WTC11 (cell line): ENCODE measurements at regions not wholly inside any gene's neighbourhood (a gene's known extent, or its start where the extent isn't known, plus 50 kb on each side); places are given as distances from the start of the nearest gene placed in this dataset.

Experiments used
- ATAC-seq: fragments of 200-7000 bp; cut with Tn5 transposase; 2 replicates; pipeline ENCODE4 v1.10.0; 2021; ENCODE audit warnings: mild to moderate bottlenecking, moderate library complexity
- CTCF ChIA-PET: fragments of 300-600 bp; sonication (Branson Sonifier 250); formaldehyde crosslinking; loops from one replicate; lab custom pipeline; 2021; ENCODE audit warnings: antibody characterized with exemption; lab: Charles Lee
- POLR2A ChIA-PET: fragments of 350-600 bp; sonication (Branson Sonifier 250); formaldehyde crosslinking; loops from one replicate; lab custom pipeline; 2021; ENCODE audit warnings: antibody characterized with exemption; lab: Charles Lee
- DNase-seq: peaks from one replicate; pipeline ENCODE4 v3.0.0; 2021; ENCODE audit warnings: low spot score
- H3K27ac Mint-ChIP-seq: 2 replicates; pipeline ENCODE4 v1.8.0; 2021; ENCODE audit warnings: mixed read lengths
- H3K27me3 Mint-ChIP-seq: 2 replicates; pipeline ENCODE4 v1.8.0; 2021; ENCODE audit warnings: low read depth, mild to moderate bottlenecking, moderate library complexity, mixed read lengths
- H3K36me3 Mint-ChIP-seq: 2 replicates; pipeline ENCODE4 v1.8.0; 2021; ENCODE audit warnings: mixed read lengths
- H3K4me1 Mint-ChIP-seq: 2 replicates; pipeline ENCODE4 v1.8.0; 2022; ENCODE audit warnings: mixed read lengths
- H3K4me3 Mint-ChIP-seq: 2 replicates; pipeline ENCODE4 v1.8.0; 2021; ENCODE audit warnings: mild to moderate bottlenecking, moderate library complexity, mixed read lengths
- H3K9me3 Mint-ChIP-seq: 2 replicates; pipeline ENCODE4 v1.8.0; 2021; ENCODE audit warnings: mixed read lengths
- ELF4 ChIP-seq: sonication (generic); formaldehyde crosslinking; IDR thresholded peaks from 2 replicates; pipeline ENCODE4 v1.8.1; 2022; ENCODE audit warnings: low read depth, mild to moderate bottlenecking, moderate library complexity, missing genetic modification reagents
- GTF2I ChIP-seq: fragments of 250-450 bp; sonication (Bioruptor Pico); conservative IDR thresholded peaks from 2 replicates; pipeline ENCODE4 v1.4.0; 2021; ENCODE audit warnings: mild to moderate bottlenecking
- JAZF1 ChIP-seq: fragments of 250-450 bp; sonication (Bioruptor Pico); IDR thresholded peaks from 2 replicates; pipeline ENCODE4 v1.9.0; 2021; ENCODE audit warnings: moderate library complexity, mild to moderate bottlenecking, inconsistent platforms
- MXD4 ChIP-seq: fragments of 250-450 bp; sonication (Bioruptor Pico); IDR thresholded peaks from 2 replicates; pipeline ENCODE4 v1.8.0; 2021; ENCODE audit warnings: mild to moderate bottlenecking, moderate library complexity, borderline replicate concordance
- NFATC4 ChIP-seq: fragments of 250-450 bp; sonication (Bioruptor Pico); IDR thresholded peaks from 2 replicates; pipeline ENCODE4 v1.9.0; 2021; ENCODE audit warnings: mild to moderate bottlenecking
- NR3C1 ChIP-seq: sonication (generic); formaldehyde crosslinking; conservative IDR thresholded peaks from 2 replicates; pipeline ENCODE4 v1.8.1; 2023; ENCODE audit warnings: low read depth, mild to moderate bottlenecking, missing genetic modification reagents
- RELA ChIP-seq: sonication (generic); formaldehyde crosslinking; IDR thresholded peaks from 2 replicates; pipeline ENCODE4 v1.8.1; 2022; ENCODE audit warnings: missing genetic modification reagents, mild to moderate bottlenecking, borderline replicate concordance
- SOX15 ChIP-seq: fragments of 250-450 bp; sonication (Bioruptor Pico); IDR thresholded peaks from 2 replicates; pipeline ENCODE4 v1.9.0; 2021; ENCODE audit warnings: mild to moderate bottlenecking
- SP1 ChIP-seq: sonication (generic); formaldehyde crosslinking; conservative IDR thresholded peaks from 2 replicates; pipeline ENCODE4 v1.8.1; 2022; ENCODE audit warnings: missing genetic modification reagents
- TCF7 ChIP-seq: sonication (generic); formaldehyde crosslinking; IDR thresholded peaks from 2 replicates; pipeline ENCODE4 v1.8.0; 2022; ENCODE audit warnings: mild to moderate bottlenecking, low read depth, missing genetic modification reagents, moderate library complexity
- TEAD1 ChIP-seq: sonication (generic); formaldehyde crosslinking; IDR thresholded peaks from 2 replicates; pipeline ENCODE4 v1.8.0; 2022; ENCODE audit warnings: mild to moderate bottlenecking, missing genetic modification reagents
- TEAD4 ChIP-seq: sonication (generic); formaldehyde crosslinking; IDR thresholded peaks from 2 replicates; pipeline ENCODE4 v1.8.0; 2022; ENCODE audit warnings: mild to moderate bottlenecking, missing genetic modification reagents
- ZNF317 ChIP-seq: sonication (generic); formaldehyde crosslinking; IDR thresholded peaks from 2 replicates; pipeline ENCODE4 v1.8.1; 2023; ENCODE audit warnings: low read depth, mild to moderate bottlenecking, moderate library complexity, missing genetic modification reagents, borderline replicate concordance
- TF ChIP-seq, protein P1 (sequence below): fragments of 250-450 bp; sonication (Bioruptor Pico); IDR thresholded peaks from 2 replicates; pipeline ENCODE4 v1.9.0; 2021; ENCODE audit warnings: moderate library complexity, mild to moderate bottlenecking, inconsistent platforms, borderline replicate concordance
- TF ChIP-seq, protein P2 (sequence below): sonication (generic); formaldehyde crosslinking; IDR thresholded peaks from 2 replicates; pipeline ENCODE4 v1.8.0; 2022; ENCODE audit warnings: mild to moderate bottlenecking, missing genetic modification reagents
- TF ChIP-seq, protein P3 (sequence below): sonication (generic); formaldehyde crosslinking; IDR thresholded peaks from 2 replicates; pipeline ENCODE4 v1.8.1; 2023; ENCODE audit warnings: mild to moderate bottlenecking, missing genetic modification reagents, borderline replicate concordance
- TF ChIP-seq, protein P4 (sequence below): fragments of 250-450 bp; sonication (Bioruptor Pico); conservative IDR thresholded peaks from 2 replicates; pipeline ENCODE4 v1.9.0; 2021; ENCODE audit warnings: mild to moderate bottlenecking

DNA sequence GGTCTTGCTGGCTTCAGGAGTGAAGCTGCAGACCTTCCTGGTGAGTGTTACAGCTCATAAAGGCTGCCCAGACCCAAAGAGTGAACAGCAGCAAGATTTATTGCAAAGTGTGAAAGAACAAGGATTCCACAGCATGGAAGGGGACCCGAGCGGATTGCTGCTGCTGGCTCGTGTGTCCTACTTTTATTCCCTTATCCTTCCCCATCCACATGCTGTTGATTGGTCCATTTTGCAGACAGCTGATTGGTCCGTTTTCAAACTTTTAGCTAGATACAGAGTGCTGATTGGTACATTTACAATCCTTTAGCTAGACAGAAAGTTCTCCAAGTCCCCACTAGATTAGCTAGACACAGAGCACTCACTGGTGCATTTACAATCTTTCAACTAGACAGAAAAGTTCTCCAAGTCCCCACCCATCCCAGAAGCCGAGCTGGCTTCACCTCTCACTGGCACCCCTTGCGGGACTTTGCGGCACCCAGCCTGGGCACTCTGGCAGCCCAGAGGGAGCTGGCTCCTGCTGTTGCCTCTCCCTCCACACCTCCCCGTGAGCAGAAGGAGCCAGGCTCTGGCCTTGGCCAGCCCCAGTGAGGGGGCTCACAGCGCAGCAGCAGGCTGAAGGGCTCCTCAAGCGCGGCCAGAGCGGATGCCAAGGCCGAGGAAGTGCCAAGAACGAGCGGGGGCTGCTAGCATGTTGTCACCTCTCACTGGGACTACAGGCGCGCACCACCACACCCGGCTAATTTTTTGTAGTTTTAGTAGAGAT lies 369.6 kb upstream of the POT1 start:
- no peak overlapping the region for H3K27ac Mint-ChIP-seq
- H3K36me3 Mint-ChIP-seq, result no peaks in the 10 kb centered on the region
- H3K4me3 Mint-ChIP-seq, result no peak overlapping the region
- no peak for DNase-seq
- H3K4me1 Mint-ChIP-seq, result no peaks in the 10 kb centered on the region
- peaks cover 9% of the 10 kb centered on the region for H3K9me3 Mint-ChIP-seq
- POLR2A ChIA-PET, result no interaction called here
- no peaks in the 10 kb centered on the region; the same call in 1 of the 2 replicates for H3K27me3 Mint-ChIP-seq
- ATAC-seq, result no peak
- CTCF ChIA-PET, result no interaction called here
- no peak for TF ChIP-seq MXD4 (CRISPR knock-in tag)
- no peak for TF ChIP-seq SOX15 (CRISPR knock-in tag)
- TF ChIP-seq NFATC4 (CRISPR knock-in tag), result no peak
- no peak for TF ChIP-seq ELF4
- no peak for TF ChIP-seq NR3C1 (CRISPR knock-in tag)
- TF ChIP-seq, protein P1, sequence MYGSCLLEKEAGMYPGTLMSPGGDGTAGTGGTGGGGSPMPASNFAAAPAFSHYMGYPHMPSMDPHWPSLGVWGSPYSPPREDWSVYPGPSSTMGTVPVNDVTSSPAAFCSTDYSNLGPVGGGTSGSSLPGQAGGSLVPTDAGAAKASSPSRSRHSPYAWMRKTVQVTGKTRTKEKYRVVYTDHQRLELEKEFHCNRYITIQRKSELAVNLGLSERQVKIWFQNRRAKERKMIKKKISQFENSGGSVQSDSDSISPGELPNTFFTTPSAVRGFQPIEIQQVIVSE (CRISPR knock-in tag), result no peak
- no peak for TF ChIP-seq TCF7 (CRISPR knock-in tag)
- TF ChIP-seq JAZF1 (CRISPR knock-in tag), result no peak
- no peak for TF ChIP-seq SP1
- TF ChIP-seq, protein P2, sequence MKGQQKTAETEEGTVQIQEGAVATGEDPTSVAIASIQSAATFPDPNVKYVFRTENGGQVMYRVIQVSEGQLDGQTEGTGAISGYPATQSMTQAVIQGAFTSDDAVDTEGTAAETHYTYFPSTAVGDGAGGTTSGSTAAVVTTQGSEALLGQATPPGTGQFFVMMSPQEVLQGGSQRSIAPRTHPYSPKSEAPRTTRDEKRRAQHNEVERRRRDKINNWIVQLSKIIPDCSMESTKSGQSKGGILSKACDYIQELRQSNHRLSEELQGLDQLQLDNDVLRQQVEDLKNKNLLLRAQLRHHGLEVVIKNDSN (CRISPR knock-in tag), result no peak
- no peak for TF ChIP-seq GTF2I (CRISPR knock-in tag)
- TF ChIP-seq TEAD4, result no peak
- TF ChIP-seq, all 79 proteins: peak for 0

DNA sequence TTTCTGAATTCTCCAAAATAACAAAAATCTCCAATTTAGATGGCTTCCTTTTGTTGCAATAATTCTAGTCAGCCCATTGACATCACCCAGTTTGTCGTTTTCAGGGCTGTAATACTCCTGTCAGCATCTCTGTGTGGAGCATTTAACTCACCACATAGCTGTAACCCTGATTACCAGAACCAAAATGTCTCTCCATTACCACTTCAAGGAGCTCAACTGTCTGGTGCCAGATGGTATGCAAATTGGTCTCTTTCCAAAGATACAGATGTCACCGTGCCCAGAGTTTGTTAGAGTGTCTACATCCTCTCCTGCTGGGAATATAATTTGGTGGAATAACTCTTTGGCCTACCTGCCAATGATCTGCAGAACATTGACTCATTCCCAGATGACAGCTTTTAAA lies 350.3 kb upstream of the POT1 start:
- Mint-ChIP-seq H3K9me3 (peaks cover 23% of the 10 kb centered on the region), H3K4me1 (peaks cover 22% of the 10 kb centered on the region), H3K4me3 (no peak overlapping the region), H3K36me3 (peaks cover 4% of the 10 kb centered on the region), H3K27me3 (no peaks in the 10 kb centered on the region), H3K27ac (0 out of 2 replicates have a peak overlapping the region, but pooled peaks have one; percentile 57)
- no peak for DNase-seq
- peak; percentile 79 for ATAC-seq
- POLR2A ChIA-PET, result no interaction called here
- no peak for TF ChIP-seq TEAD1 (CRISPR knock-in tag)
- no peak for TF ChIP-seq RELA
- TF ChIP-seq ZNF317 (CRISPR knock-in tag), result no peak
- no peak for TF ChIP-seq ELF4
- TF ChIP-seq, protein P3, sequence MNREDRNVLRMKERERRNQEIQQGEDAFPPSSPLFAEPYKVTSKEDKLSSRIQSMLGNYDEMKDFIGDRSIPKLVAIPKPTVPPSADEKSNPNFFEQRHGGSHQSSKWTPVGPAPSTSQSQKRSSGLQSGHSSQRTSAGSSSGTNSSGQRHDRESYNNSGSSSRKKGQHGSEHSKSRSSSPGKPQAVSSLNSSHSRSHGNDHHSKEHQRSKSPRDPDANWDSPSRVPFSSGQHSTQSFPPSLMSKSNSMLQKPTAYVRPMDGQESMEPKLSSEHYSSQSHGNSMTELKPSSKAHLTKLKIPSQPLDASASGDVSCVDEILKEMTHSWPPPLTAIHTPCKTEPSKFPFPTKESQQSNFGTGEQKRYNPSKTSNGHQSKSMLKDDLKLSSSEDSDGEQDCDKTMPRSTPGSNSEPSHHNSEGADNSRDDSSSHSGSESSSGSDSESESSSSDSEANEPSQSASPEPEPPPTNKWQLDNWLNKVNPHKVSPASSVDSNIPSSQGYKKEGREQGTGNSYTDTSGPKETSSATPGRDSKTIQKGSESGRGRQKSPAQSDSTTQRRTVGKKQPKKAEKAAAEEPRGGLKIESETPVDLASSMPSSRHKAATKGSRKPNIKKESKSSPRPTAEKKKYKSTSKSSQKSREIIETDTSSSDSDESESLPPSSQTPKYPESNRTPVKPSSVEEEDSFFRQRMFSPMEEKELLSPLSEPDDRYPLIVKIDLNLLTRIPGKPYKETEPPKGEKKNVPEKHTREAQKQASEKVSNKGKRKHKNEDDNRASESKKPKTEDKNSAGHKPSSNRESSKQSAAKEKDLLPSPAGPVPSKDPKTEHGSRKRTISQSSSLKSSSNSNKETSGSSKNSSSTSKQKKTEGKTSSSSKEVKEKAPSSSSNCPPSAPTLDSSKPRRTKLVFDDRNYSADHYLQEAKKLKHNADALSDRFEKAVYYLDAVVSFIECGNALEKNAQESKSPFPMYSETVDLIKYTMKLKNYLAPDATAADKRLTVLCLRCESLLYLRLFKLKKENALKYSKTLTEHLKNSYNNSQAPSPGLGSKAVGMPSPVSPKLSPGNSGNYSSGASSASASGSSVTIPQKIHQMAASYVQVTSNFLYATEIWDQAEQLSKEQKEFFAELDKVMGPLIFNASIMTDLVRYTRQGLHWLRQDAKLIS (CRISPR knock-in tag), result no peak
- TF ChIP-seq, protein P4, sequence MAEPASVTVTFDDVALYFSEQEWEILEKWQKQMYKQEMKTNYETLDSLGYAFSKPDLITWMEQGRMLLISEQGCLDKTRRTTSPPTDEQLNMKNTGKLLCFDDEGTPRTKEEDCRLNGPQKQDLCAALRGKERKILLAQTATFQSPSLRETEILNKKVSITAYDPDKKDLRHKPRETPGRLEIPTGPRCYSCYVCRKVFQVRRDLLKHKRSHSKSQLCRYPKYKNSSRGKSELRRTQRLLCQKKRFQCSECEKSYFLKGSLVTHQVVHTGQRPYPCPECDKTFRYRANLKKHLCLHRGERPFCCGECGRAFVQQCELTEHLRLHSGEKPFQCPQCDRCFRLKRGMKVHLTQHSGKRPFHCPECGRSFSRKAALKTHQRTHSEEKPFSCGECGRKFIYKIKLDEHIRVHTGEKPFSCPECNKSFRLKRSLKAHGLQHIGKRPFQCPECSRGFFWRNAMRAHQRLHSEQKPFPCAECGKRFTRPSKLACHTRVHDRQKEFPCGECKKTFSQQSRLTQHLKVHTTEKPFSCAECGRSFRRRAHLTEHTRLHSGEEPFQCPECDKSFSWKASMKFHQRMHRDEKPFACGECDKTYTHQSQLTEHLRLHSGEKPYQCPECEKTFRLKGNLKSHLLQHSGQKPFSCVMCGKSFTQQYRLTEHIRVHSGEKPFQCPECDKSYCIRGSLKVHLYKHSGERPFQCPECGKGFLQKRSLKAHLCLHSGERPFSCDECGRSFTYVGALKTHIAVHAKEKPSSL (CRISPR knock-in tag), result no peak
- CTCF ChIA-PET, result interaction anchor here (0.6 kb wide), 1 partner anchor 1715 kb away, joined by 3 read pairs; no protein-coding TSS in a partner anchor
